Smooth muscle cell (in vitro differentiated cells): ENCODE measurements at regions not wholly inside any gene's neighbourhood (a gene's known extent, or its start where the extent isn't known, plus 50 kb on each side); places are given as distances from the start of the nearest gene placed in this dataset.
"Not testable (repeated sequence)": the region's sequence is repeated elsewhere in the genome, so short reads cannot be mapped to it uniquely, and the experiment has no call there.

ENCODE experiments used
- DNase-seq: peaks from one replicate; lab custom pipeline; 2025; ENCODE audit not compliant: unreplicated experiment; lab: John Stamatoyannopoulos, UW
- H2AFZ ChIP-seq: fragments of 200-600 bp; sonication (generic); 2 replicates; pipeline ENCODE4 v1.6.0; 2016; ENCODE audit warnings: antibody characterized with exemption, low read depth, mild to moderate bottlenecking
- H3F3A ChIP-seq: fragments of 200-600 bp; sonication (generic); 2 replicates; pipeline ENCODE4 v1.6.0; 2017; ENCODE audit warnings: antibody characterized with exemption, low read depth
- H3K27ac ChIP-seq: fragments of 200-600 bp; sonication (generic); 2 replicates; pipeline ENCODE4 v1.5.1; 2016; ENCODE audit warnings: low read depth, mild to moderate bottlenecking
- H3K27me3 ChIP-seq: fragments of 200-600 bp; sonication (generic); 2 replicates; pipeline ENCODE4 v1.6.1; 2016; ENCODE audit warnings: low read depth, mild to moderate bottlenecking
- H3K36me3 ChIP-seq: fragments of 200-600 bp; sonication (generic); 2 replicates; pipeline ENCODE4 v1.5.1; 2016; ENCODE audit warnings: low read depth
- H3K4me1 ChIP-seq: fragments of 200-600 bp; sonication (generic); 2 replicates; pipeline ENCODE4 v1.5.1; 2016; ENCODE audit warnings: low read depth
- H3K4me2 ChIP-seq: fragments of 200-600 bp; sonication (generic); 2 replicates; pipeline ENCODE4 v1.6.0; 2016; ENCODE audit warnings: mild to moderate bottlenecking
- H3K4me3 ChIP-seq: fragments of 200-600 bp; sonication (generic); 2 replicates; pipeline ENCODE4 v1.5.1; 2016; ENCODE audit warnings: mild to moderate bottlenecking
- H3K79me2 ChIP-seq: fragments of 200-600 bp; sonication (generic); 2 replicates; pipeline ENCODE4 v1.6.0; 2016; ENCODE audit warnings: low read depth, mild to moderate bottlenecking
- H3K9ac ChIP-seq: fragments of 200-600 bp; sonication (generic); 2 replicates; pipeline ENCODE4 v1.6.0; 2016; ENCODE audit warnings: low read depth
- H3K9me3 ChIP-seq: fragments of 200-600 bp; sonication (generic); replicated peaks from 2 replicates; pipeline ENCODE4 v1.5.1; 2016; ENCODE audit warnings: low read depth
- H4K20me1 ChIP-seq: fragments of 200-600 bp; sonication (generic); 2 replicates; pipeline ENCODE4 v1.6.0; 2016; ENCODE audit warnings: low read depth
- CTCF ChIP-seq: fragments of 200-600 bp; sonication (generic); IDR thresholded peaks from 2 replicates; pipeline ENCODE4 v1.5.1; 2017; ENCODE audit warnings: borderline replicate concordance, mild to moderate bottlenecking, antibody characterized with exemption; ENCODE audit not compliant: insufficient read depth, poor library complexity, severe bottlenecking
- WGBS: methylation state at CpG from one replicate; pipeline ENCODE4 v1.1.7; 2016; ENCODE audit warnings: low lambda C conversion rate; 5-methylcytosine and 5-hydroxymethylcytosine counted together

DNA sequence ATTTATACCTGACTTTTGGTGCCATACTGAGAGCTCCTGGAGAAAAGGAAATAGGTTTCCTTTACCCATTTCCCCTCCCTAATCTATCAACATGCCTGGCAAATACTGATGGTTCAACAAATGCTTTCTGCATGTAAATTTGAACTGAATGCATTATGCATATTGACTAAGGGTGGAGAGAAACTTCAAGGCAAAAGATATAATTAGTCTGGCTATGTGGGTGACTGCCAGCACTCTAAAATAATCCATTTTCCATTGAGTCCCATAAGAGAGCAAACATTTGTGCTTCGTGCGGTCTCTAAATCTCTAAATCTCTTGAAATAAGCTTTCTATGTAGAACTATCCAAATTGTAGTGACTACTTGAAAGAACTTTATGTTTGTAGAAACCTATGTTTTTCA is 451.3 kb upstream of the LMCD1 start:
- TF ChIP-seq CTCF, result no peak
- Histone ChIP-seq H3K4me3 (no peak overlapping the region), H4K20me1 (no peaks in the 10 kb centered on the region), H3K9me3 (no peaks in the 10 kb centered on the region), H3K79me2 (no peaks in the 10 kb centered on the region), H3K9ac (no peak overlapping the region), H3K36me3 (no peaks in the 10 kb centered on the region), H3K27me3 (no peaks in the 10 kb centered on the region), H3F3A (no peaks in the 10 kb centered on the region), H3K4me2 (no peak overlapping the region), H3K4me1 (no peaks in the 10 kb centered on the region), H3K27ac (no peak overlapping the region), H2AFZ (no peak overlapping the region)
- no peak for DNase-seq
- WGBS, result 94% methylated on average over 2 of the region's 2 CpGs

GRCh38 chr3:8052659-8053058 is 449.0 kb upstream of the LMCD1 start:
- Histone ChIP-seq H3F3A (no peaks in the 10 kb centered on the region), H3K27ac (no peak overlapping the region), H3K9me3 (no peaks in the 10 kb centered on the region), H4K20me1 (no peaks in the 10 kb centered on the region), H3K79me2 (no peaks in the 10 kb centered on the region), H3K27me3 (no peaks in the 10 kb centered on the region), H3K4me1 (no peaks in the 10 kb centered on the region), H3K4me2 (no peak overlapping the region), H2AFZ (no peak overlapping the region), H3K9ac (no peak overlapping the region), H3K36me3 (no peaks in the 10 kb centered on the region), H3K4me3 (no peak overlapping the region)
- WGBS, result 81% methylated on average over 7 of the region's 7 CpGs
- no peak for TF ChIP-seq CTCF
- no peak for DNase-seq

GRCh38 chr3:8068135-8068534 is 433.5 kb upstream of the LMCD1 start:
- H3K27ac ChIP-seq, H3K36me3 ChIP-seq, H3K4me2 ChIP-seq, H2AFZ ChIP-seq, H3K4me3 ChIP-seq, H3K4me1 ChIP-seq, H3K27me3 ChIP-seq, DNase-seq, H3K9ac ChIP-seq, H3K9me3 ChIP-seq, H3K79me2 ChIP-seq, H4K20me1 ChIP-seq, H3F3A ChIP-seq: not testable (repeated sequence)
- WGBS, result 94% methylated on average over 9 of the region's 9 CpGs

GRCh38 chr3:8069471-8069870 is 432.2 kb upstream of the LMCD1 start:
- WGBS, result 79% methylated on average over 1 of the region's 1 CpG
- TF ChIP-seq CTCF, result no peak
- H3K4me1 ChIP-seq, result no peaks in the 10 kb centered on the region
- H3K9me3 ChIP-seq, result no peaks in the 10 kb centered on the region
- no peaks in the 10 kb centered on the region for H4K20me1 ChIP-seq
- H3K9ac ChIP-seq, result no peak overlapping the region
- DNase-seq, result no peak
- H3K4me3 ChIP-seq, result no peak overlapping the region
- no peaks in the 10 kb centered on the region for H3K79me2 ChIP-seq
- no peaks in the 10 kb centered on the region for H3K36me3 ChIP-seq
- H3F3A ChIP-seq, result no peaks in the 10 kb centered on the region
- H2AFZ ChIP-seq, result no peak overlapping the region
- no peaks in the 10 kb centered on the region for H3K27me3 ChIP-seq
- H3K4me2 ChIP-seq, result no peak overlapping the region
- H3K27ac ChIP-seq, result no peak overlapping the region
